GM04504 (cell line): ENCODE measurements at regions not wholly inside any gene's neighbourhood (a gene's known extent, or its start where the extent isn't known, plus 50 kb on each side); places are given as distances from the start of the nearest gene placed in this dataset.
A peak's percentile ranks its signal among the peaks of the same experiment; 100 is the strongest.

ENCODE experiments used
- DNase-seq: peaks from one replicate; pipeline ENCODE4 v3.0.0-alpha.2; 2012; ENCODE audit warnings: low read depth

GRCh38 chr13:88086577-88086976, 415.4 kb downstream of the SLITRK5 start:
- DNase-seq, result peak; percentile 15

- no peak for DNase-seq
Observed at GRCh38 chr13:88097541-88097940, 426.4 kb downstream of the SLITRK5 start.

GRCh38 chr13:88103824-88104223, 432.7 kb downstream of the SLITRK5 start:
- no peak for DNase-seq

- DNase-seq, result no peak
Observed at GRCh38 chr13:88104576-88104975, 433.4 kb downstream of the SLITRK5 start.

GRCh38 chr13:88107570-88107969, 436.4 kb downstream of the SLITRK5 start:
- DNase-seq, result no peak

GRCh38 chr13:88112526-88112925, 441.4 kb downstream of the SLITRK5 start:
- DNase-seq, result no peak

- no peak for DNase-seq
Observed at GRCh38 chr13:88115976-88116375, 444.8 kb downstream of the SLITRK5 start.

- DNase-seq, result no peak
Observed at GRCh38 chr13:88118952-88119351, 447.8 kb downstream of the SLITRK5 start.

GRCh38 chr13:88124142-88124541, 453.0 kb downstream of the SLITRK5 start:
- no peak for DNase-seq

- DNase-seq, result no peak
Observed at GRCh38 chr13:88125055-88125454, 453.9 kb downstream of the SLITRK5 start.

GRCh38 chr13:88136098-88136790, 465.1 kb downstream of the SLITRK5 start:
- no peak for DNase-seq

- DNase-seq, result no peak
Observed at GRCh38 chr13:88142653-88143052, 471.5 kb downstream of the SLITRK5 start.

- no peak for DNase-seq
Observed at GRCh38 chr13:88144580-88144979, 473.4 kb downstream of the SLITRK5 start.

- DNase-seq, result no peak
Observed at GRCh38 chr13:88153353-88153752, 482.2 kb downstream of the SLITRK5 start.

GRCh38 chr13:88154001-88154400, 482.8 kb downstream of the SLITRK5 start:
- no peak for DNase-seq

GRCh38 chr13:88162076-88162702, 491.0 kb downstream of the SLITRK5 start:
- no peak for DNase-seq

GRCh38 chr13:88176231-88176630, 505.1 kb downstream of the SLITRK5 start:
- DNase-seq, result no peak

GRCh38 chr13:88183440-88183839, 512.3 kb downstream of the SLITRK5 start:
- no peak for DNase-seq

GRCh38 chr13:88188986-88189385, 517.8 kb downstream of the SLITRK5 start:
- no peak for DNase-seq

GRCh38 chr13:88189728-88190127, 518.6 kb downstream of the SLITRK5 start:
- DNase-seq, result no peak

- DNase-seq, result no peak
Observed at GRCh38 chr13:88196106-88196505, 524.9 kb downstream of the SLITRK5 start.

GRCh38 chr13:88217372-88217771, 546.2 kb downstream of the SLITRK5 start:
- DNase-seq, result no peak

GRCh38 chr13:88217883-88218282, 546.7 kb downstream of the SLITRK5 start:
- no peak for DNase-seq

- DNase-seq, result no peak
Observed at GRCh38 chr13:88223958-88224357, 552.8 kb downstream of the SLITRK5 start.
